ENCODE measurements at regions not wholly inside any gene's neighbourhood (a gene's known extent, or its start where the extent isn't known, plus 50 kb on each side); places are given as distances from the start of the nearest gene placed in this dataset.

DNA sequence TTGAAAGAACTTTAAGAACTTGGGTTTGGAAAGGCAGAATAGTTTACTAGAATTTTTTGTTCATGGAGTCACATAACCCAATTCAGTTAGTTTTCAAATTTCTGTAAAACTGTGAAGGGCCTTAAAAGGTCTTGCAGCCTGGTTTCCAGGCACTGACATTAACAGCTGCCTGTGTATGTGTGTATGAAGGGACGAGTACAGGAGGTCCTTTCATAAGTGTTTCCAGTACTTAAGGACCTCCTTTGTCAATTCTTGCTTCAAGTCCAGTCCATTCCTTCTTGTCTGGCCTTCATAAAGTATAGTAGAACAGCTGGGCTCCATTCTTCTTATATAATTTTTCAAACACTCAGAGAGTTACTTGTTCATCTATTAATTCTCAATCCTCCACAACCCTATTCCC, 136.5 kb downstream of the NR4A2 start:
- Histone ChIP-seq H4K20me1 (ENCODE audit: control insufficient read depth, insufficient read depth, low read depth, low read length) (no peaks in the 10 kb centered on the region), H3K9me3 (ENCODE audit: control insufficient read depth, insufficient read depth, low read length) (no peaks in the 10 kb centered on the region), H3K36me3 (ENCODE audit: control insufficient read depth, low read length) (no peaks in the 10 kb centered on the region), H3K4me3 (ENCODE audit: low read length) (no peak overlapping the region), H3K9me2 (replicated peaks; ENCODE audit: control insufficient read depth, low read length) (no peaks in the 10 kb centered on the region), H3K4me1 (ENCODE audit: control insufficient read depth, low read length) (no peaks in the 10 kb centered on the region), H3K79me2 (ENCODE audit: control insufficient read depth, low read length) (no peaks in the 10 kb centered on the region), H3K27me3 (ENCODE audit: control insufficient read depth, low read length) (no peaks in the 10 kb centered on the region), H3K27ac (ENCODE audit: low read depth, low read length) (no peak overlapping the region), H3F3A (ENCODE audit: control insufficient read depth, insufficient read depth) (no peaks in the 10 kb centered on the region), H3K4me2 (ENCODE audit: low read length) (no peak overlapping the region)
- TF ChIP-seq, protein P1, sequence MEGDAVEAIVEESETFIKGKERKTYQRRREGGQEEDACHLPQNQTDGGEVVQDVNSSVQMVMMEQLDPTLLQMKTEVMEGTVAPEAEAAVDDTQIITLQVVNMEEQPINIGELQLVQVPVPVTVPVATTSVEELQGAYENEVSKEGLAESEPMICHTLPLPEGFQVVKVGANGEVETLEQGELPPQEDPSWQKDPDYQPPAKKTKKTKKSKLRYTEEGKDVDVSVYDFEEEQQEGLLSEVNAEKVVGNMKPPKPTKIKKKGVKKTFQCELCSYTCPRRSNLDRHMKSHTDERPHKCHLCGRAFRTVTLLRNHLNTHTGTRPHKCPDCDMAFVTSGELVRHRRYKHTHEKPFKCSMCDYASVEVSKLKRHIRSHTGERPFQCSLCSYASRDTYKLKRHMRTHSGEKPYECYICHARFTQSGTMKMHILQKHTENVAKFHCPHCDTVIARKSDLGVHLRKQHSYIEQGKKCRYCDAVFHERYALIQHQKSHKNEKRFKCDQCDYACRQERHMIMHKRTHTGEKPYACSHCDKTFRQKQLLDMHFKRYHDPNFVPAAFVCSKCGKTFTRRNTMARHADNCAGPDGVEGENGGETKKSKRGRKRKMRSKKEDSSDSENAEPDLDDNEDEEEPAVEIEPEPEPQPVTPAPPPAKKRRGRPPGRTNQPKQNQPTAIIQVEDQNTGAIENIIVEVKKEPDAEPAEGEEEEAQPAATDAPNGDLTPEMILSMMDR (IDR thresholded peaks at IDR 0.05; ENCODE audit: low read depth, low read length, poor library complexity, severe bottlenecking): no peak
- no peak for TF ChIP-seq EZH2phosphoT487 (IDR thresholded peaks at IDR 0.05; ENCODE audit: borderline replicate concordance, low read length)

DNA sequence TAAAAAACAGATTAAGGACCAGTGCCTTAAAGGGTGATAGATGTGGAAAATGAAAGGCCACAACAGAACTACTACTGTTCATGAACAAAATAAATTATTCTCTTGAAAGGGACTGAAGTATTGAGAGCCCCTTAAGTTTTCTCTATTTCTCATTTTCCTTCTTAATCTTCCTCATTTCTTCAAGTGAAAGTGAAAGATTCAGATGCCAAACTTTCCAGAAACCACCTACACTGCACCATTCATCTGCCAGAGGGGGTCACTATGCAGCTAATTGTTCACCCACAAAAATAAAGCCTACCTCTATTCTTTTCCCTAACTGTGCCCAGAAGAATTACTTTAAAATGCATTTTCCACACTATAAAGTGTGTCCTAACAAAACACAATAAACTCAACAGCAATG, 140.1 kb downstream of the NR4A2 start:
- Histone ChIP-seq H3K27ac (ENCODE audit: low read depth, low read length) (no peak overlapping the region), H3K4me3 (ENCODE audit: low read length) (no peak overlapping the region), H3K4me1 (ENCODE audit: control insufficient read depth, low read length) (no peaks in the 10 kb centered on the region), H3K9me3 (ENCODE audit: control insufficient read depth, insufficient read depth, low read length) (no peaks in the 10 kb centered on the region), H3K36me3 (ENCODE audit: control insufficient read depth, low read length) (no peaks in the 10 kb centered on the region), H3K9me2 (replicated peaks; ENCODE audit: control insufficient read depth, low read length) (no peaks in the 10 kb centered on the region), H3K27me3 (ENCODE audit: control insufficient read depth, low read length) (no peaks in the 10 kb centered on the region), H3K79me2 (ENCODE audit: control insufficient read depth, low read length) (no peaks in the 10 kb centered on the region), H3F3A (ENCODE audit: control insufficient read depth, insufficient read depth) (no peaks in the 10 kb centered on the region), H4K20me1 (ENCODE audit: control insufficient read depth, insufficient read depth, low read depth, low read length) (no peaks in the 10 kb centered on the region), H3K4me2 (ENCODE audit: low read length) (no peak overlapping the region)
- TF ChIP-seq EZH2phosphoT487 (IDR thresholded peaks at IDR 0.05; ENCODE audit: borderline replicate concordance, low read length): no peak
- TF ChIP-seq, protein P1 (IDR thresholded peaks at IDR 0.05; ENCODE audit: low read depth, low read length, poor library complexity, severe bottlenecking): no peak

DNA sequence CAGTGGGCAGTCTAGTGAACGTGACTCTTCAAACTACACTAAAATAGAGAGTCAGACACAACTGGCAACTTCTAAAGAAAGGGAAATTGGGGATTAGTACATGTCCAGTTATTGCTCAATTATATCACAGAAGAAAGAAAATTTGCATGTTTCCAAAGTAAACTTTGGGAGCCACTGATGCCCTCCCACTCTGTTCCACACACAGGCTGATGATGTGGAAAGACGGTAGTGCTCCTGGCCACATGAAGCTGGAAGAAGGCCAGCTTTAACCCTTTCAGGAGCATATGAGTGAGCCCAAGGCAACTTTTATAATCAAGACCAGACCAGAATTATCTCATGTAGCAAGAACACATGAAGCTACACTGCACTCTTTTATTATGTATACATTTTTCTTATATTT, 141.0 kb downstream of the NR4A2 start:
- no peak overlapping the region for H3K4me2 ChIP-seq (ENCODE audit: low read length)
- TF ChIP-seq, protein P1 (IDR thresholded peaks at IDR 0.05; ENCODE audit: low read depth, low read length, poor library complexity, severe bottlenecking): no peak
- TF ChIP-seq EZH2phosphoT487 (IDR thresholded peaks at IDR 0.05; ENCODE audit: borderline replicate concordance, low read length): no peak
- H3F3A ChIP-seq (ENCODE audit: control insufficient read depth, insufficient read depth): no peaks in the 10 kb centered on the region
- no peaks in the 10 kb centered on the region for H3K79me2 ChIP-seq (ENCODE audit: control insufficient read depth, low read length)
- no peaks in the 10 kb centered on the region for H3K36me3 ChIP-seq (ENCODE audit: control insufficient read depth, low read length)
- H4K20me1 ChIP-seq (ENCODE audit: control insufficient read depth, insufficient read depth, low read depth, low read length): no peaks in the 10 kb centered on the region
- H3K27ac ChIP-seq (ENCODE audit: low read depth, low read length): no peak overlapping the region
- no peak overlapping the region for H3K4me3 ChIP-seq (ENCODE audit: low read length)
- H3K27me3 ChIP-seq (ENCODE audit: control insufficient read depth, low read length): no peaks in the 10 kb centered on the region
- no peaks in the 10 kb centered on the region for H3K9me3 ChIP-seq (ENCODE audit: control insufficient read depth, insufficient read depth, low read length)
- no peaks in the 10 kb centered on the region for H3K9me2 ChIP-seq (replicated peaks; ENCODE audit: control insufficient read depth, low read length)
- no peaks in the 10 kb centered on the region for H3K4me1 ChIP-seq (ENCODE audit: control insufficient read depth, low read length)

DNA sequence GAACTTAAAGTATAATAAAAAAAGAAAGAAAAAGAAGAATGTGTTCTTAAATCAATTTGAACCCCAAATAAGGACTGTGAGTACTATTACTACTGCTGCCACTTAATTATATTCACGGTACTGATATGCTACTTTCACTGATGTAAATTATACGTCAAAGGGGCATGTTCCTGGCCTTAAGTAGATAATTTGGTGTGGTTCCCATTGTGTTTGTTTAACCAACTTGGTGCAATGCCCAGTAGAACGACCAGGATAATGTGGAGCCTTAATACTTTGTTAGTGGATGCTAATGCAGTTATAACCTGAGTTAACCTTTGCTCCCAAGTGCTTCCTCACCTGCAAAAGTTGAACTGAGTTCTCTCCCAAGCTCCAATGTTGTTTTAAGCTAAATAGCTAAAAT, 142.0 kb downstream of the NR4A2 start:
- no peak overlapping the region for H3K4me2 ChIP-seq (ENCODE audit: low read length)
- no peaks in the 10 kb centered on the region for H3K4me1 ChIP-seq (ENCODE audit: control insufficient read depth, low read length)
- no peaks in the 10 kb centered on the region for H3K36me3 ChIP-seq (ENCODE audit: control insufficient read depth, low read length)
- no peaks in the 10 kb centered on the region for H3K27me3 ChIP-seq (ENCODE audit: control insufficient read depth, low read length)
- no peaks in the 10 kb centered on the region for H3K79me2 ChIP-seq (ENCODE audit: control insufficient read depth, low read length)
- no peak overlapping the region for H3K4me3 ChIP-seq (ENCODE audit: low read length)
- no peak for TF ChIP-seq EZH2phosphoT487 (IDR thresholded peaks at IDR 0.05; ENCODE audit: borderline replicate concordance, low read length)
- TF ChIP-seq, protein P1 (IDR thresholded peaks at IDR 0.05; ENCODE audit: low read depth, low read length, poor library complexity, severe bottlenecking): no peak
- no peaks in the 10 kb centered on the region for H3F3A ChIP-seq (ENCODE audit: control insufficient read depth, insufficient read depth)
- H4K20me1 ChIP-seq (ENCODE audit: control insufficient read depth, insufficient read depth, low read depth, low read length): no peaks in the 10 kb centered on the region
- H3K9me2 ChIP-seq (replicated peaks; ENCODE audit: control insufficient read depth, low read length): no peaks in the 10 kb centered on the region
- no peaks in the 10 kb centered on the region for H3K9me3 ChIP-seq (ENCODE audit: control insufficient read depth, insufficient read depth, low read length)
- H3K27ac ChIP-seq (ENCODE audit: low read depth, low read length): no peak overlapping the region

Measured in DOHH2 (cell line).